ENCODE measurements at regions not wholly inside any gene's neighbourhood (a gene's known extent, or its start where the extent isn't known, plus 50 kb on each side); places are given as distances from the start of the nearest gene placed in this dataset.

- Histone ChIP-seq H3K4me2 (ENCODE audit: insufficient read depth, low read length) (no peak overlapping the region), H4K20me1 (replicated peaks; ENCODE audit: control insufficient read depth, extremely low read depth, insufficient read depth, low read length) (no peaks in the 10 kb centered on the region), H2AFZ (ENCODE audit: low read depth, low read length) (no peak overlapping the region), H3K9ac (replicated peaks; ENCODE audit: extremely low read depth, insufficient read depth, low read length) (no peak overlapping the region), H3K36me3 (ENCODE audit: control insufficient read depth in 2 of 2, extremely low read depth in 1 of 2, insufficient read depth in 2 of 2, low read length in 2 of 2) (no peaks in the 10 kb centered on the region), H3K4me3 (replicated peaks in 1 of 3; ENCODE audit: insufficient read depth in 1 of 3, low read depth in 1 of 3, low read length in 3 of 3) (no peak overlapping the region), H3K4me1 (ENCODE audit: control insufficient read depth, extremely low read depth, insufficient read depth, low read length) (no peaks in the 10 kb centered on the region), H3K79me2 (ENCODE audit: control insufficient read depth, insufficient read depth, low read length) (no peaks in the 10 kb centered on the region), H3K9me3 (replicated peaks; ENCODE audit: control insufficient read depth, insufficient read depth, low read length) (no peaks in the 10 kb centered on the region), H3K27ac (ENCODE audit: insufficient read depth, low read depth, low read length) (no peak overlapping the region), H3K27me3 (ENCODE audit: control insufficient read depth in 2 of 2, insufficient read depth in 2 of 2, low read length in 2 of 2) (no peaks in the 10 kb centered on the region), H3K9me1 (replicated peaks; ENCODE audit: control insufficient read depth, extremely low read depth, insufficient read depth, low read length) (no peaks in the 10 kb centered on the region)
- DNase-seq (ENCODE audit: low read depth, low spot score) (no peak), FAIRE-seq (no peak)
- no peak for TF ChIP-seq MAX (IDR thresholded peaks at IDR 0.05; ENCODE audit: insufficient read depth, insufficient read length)
- TF ChIP-seq CTCF (IDR thresholded peaks at IDR 0.05; ENCODE audit: extremely low read depth in 1 of 2, insufficient read depth in 1 of 2, low read depth in 1 of 2, low read length in 2 of 2) = no peak
- TF ChIP-seq MYC (IDR thresholded peaks at IDR 0.05; ENCODE audit: low read depth, low read length) = no peak
- TF ChIP-seq FOS (IDR thresholded peaks at IDR 0.05; ENCODE audit: borderline replicate concordance, insufficient read depth, low read length) = no peak
- TF ChIP-seq GATA2 (IDR thresholded peaks at IDR 0.05; ENCODE audit: insufficient read depth, insufficient read length, low read depth, low read length) = no peak
- TF ChIP-seq POLR2AphosphoS5 (IDR thresholded peaks at IDR 0.05; ENCODE audit: insufficient read depth, low read depth, low read length) = no peak
- TF ChIP-seq EZH2 (IDR thresholded peaks at IDR 0.05; ENCODE audit: borderline replicate concordance, low read depth, low read length, severe bottlenecking) = no peak
- TF ChIP-seq POLR2A (IDR thresholded peaks at IDR 0.05; ENCODE audit: low read depth, low read length) = no peak
- TF ChIP-seq JUN (IDR thresholded peaks at IDR 0.05; ENCODE audit: borderline replicate concordance, insufficient read depth, insufficient read length, low read depth) = no peak
- no TSS peak for BruUV-seq (replicated peaks)
- dilution Hi-C loops (cut with MboI; ENCODE audit: extremely low pct_ligation_motif_present, low sequenced_read_pairs) = no loop called here
- POLR2A ChIA-PET = no interaction called here
- CTCF ChIA-PET = interaction anchor here (1.0 kb wide), 1 partner anchor 10 kb away, joined by 5 read pairs; no protein-coding TSS in a partner anchor
- intact Hi-C loops (cut with micrococcal nuclease) = no loop called here
Observed at GRCh38 chr4:97142893-97143292, 1000.4 kb downstream of the STPG2 start.
